C4-2B (cell line): ENCODE measurements at regions not wholly inside any gene's neighbourhood (a gene's known extent, or its start where the extent isn't known, plus 50 kb on each side); places are given as distances from the start of the nearest gene placed in this dataset.

Experiments
- ZFX ChIP-seq: fragments of 450-650 bp; IDR thresholded peaks from 2 replicates; pipeline ENCODE4 v1.6.1; 2017
- TF ChIP-seq, protein P1 (sequence below): fragments of 450-650 bp; conservative IDR thresholded peaks from 2 replicates; pipeline ENCODE4 v1.5.1; 2017; ENCODE audit warnings: mild to moderate bottlenecking

DNA sequence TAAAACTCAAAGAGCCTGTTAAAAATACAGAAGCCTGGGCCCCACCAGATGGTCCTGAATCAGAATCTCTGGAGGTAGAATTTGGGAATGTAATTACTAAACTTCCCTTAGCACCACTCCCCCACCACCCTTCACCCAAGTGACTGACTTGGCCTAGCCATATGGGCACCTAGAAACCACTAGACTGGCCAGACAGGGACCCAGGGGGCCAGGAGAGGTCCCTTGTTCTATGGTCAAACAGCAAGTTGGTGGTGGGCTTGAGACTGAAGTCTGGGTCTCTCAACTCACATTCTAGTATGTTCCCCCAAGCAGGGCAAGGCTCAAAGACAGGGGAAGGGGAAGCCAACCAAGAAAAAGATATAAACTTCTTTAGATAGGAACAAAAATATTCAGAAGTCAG is 301.5 kb upstream of the TLE3 start:
- TF ChIP-seq, protein P1, sequence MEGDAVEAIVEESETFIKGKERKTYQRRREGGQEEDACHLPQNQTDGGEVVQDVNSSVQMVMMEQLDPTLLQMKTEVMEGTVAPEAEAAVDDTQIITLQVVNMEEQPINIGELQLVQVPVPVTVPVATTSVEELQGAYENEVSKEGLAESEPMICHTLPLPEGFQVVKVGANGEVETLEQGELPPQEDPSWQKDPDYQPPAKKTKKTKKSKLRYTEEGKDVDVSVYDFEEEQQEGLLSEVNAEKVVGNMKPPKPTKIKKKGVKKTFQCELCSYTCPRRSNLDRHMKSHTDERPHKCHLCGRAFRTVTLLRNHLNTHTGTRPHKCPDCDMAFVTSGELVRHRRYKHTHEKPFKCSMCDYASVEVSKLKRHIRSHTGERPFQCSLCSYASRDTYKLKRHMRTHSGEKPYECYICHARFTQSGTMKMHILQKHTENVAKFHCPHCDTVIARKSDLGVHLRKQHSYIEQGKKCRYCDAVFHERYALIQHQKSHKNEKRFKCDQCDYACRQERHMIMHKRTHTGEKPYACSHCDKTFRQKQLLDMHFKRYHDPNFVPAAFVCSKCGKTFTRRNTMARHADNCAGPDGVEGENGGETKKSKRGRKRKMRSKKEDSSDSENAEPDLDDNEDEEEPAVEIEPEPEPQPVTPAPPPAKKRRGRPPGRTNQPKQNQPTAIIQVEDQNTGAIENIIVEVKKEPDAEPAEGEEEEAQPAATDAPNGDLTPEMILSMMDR, result no peak
- TF ChIP-seq ZFX, result no peak
